Thymus (tissue), 11 donors: ENCODE measurements at regions not wholly inside any gene's neighbourhood (a gene's known extent, or its start where the extent isn't known, plus 50 kb on each side); places are given as distances from the start of the nearest gene placed in this dataset.

Experiments used
- DNase-seq, 9 donors: peaks; one replicate each; pipeline ENCODE4 v3.0.0-alpha.2; 2013; ENCODE audit warnings: low spot score in 9 of 9, low read depth in 6 of 9, missing footprints in 1 of 9
- H3K27ac ChIP-seq, 2 donors: one replicate each; pipeline ENCODE4 v1.5.1; 2013; ENCODE audit warnings: control low read depth in 1 of 2, low read depth in 1 of 2, low read length in 1 of 2, mild to moderate bottlenecking in 1 of 2, moderate library complexity in 1 of 2
- H3K27me3 ChIP-seq, 2 donors: one replicate each; pipeline ENCODE4 v1.5.1; 2013; ENCODE audit warnings: low read length in 1 of 2; ENCODE audit not compliant: control insufficient read depth in 2 of 2, insufficient read depth in 1 of 2
- H3K36me3 ChIP-seq, 2 donors: one replicate each; pipeline ENCODE4 v1.5.1; 2013; ENCODE audit warnings: low read length in 1 of 2, mild to moderate bottlenecking in 1 of 2, moderate library complexity in 1 of 2; ENCODE audit not compliant: control insufficient read depth in 2 of 2, insufficient read depth in 2 of 2
- H3K4me1 ChIP-seq, 2 donors: one replicate each; pipeline ENCODE4 v1.5.1; 2013; ENCODE audit warnings: low read length in 2 of 2; ENCODE audit not compliant: control insufficient read depth in 2 of 2, insufficient read depth in 2 of 2
- H3K4me3 ChIP-seq, 2 donors: one replicate each; pipeline ENCODE4 v1.5.1; 2013; ENCODE audit warnings: low read length in 2 of 2, control low read depth in 1 of 2, mild to moderate bottlenecking in 1 of 2
- H3K9me3 ChIP-seq, 2 donors: one replicate each; pipeline ENCODE4 v1.5.1; 2013; ENCODE audit warnings: low read length in 1 of 2, mild to moderate bottlenecking in 1 of 2; ENCODE audit not compliant: control insufficient read depth in 2 of 2, insufficient read depth in 1 of 2
- WGBS: extraction: QIAGEN DNeasy Blood & Tissue Kit; methylation state at CpG from one replicate; pipeline ENCODE4 v1.1.7; 2013; 5-methylcytosine and 5-hydroxymethylcytosine counted together
- donor health status: healthy.

DNA sequence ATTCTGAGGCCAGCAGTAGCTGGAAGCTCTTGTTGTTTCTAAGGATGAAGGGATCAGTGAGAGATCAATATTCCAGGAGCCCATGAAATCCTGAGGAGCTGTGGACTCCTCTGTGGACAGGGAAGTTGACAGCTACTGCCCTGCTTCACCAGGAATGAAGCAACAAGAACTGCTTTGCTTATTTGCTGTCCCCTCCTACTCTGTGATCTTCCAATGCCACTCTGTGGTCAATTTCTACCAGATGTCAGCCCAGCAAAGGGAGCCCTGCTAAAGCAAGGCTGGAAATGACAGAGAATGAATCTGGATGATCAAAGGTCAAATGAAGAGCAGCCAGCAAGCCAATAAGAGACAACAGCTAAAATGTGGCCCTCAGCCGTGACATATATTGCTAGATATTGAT lies 227.5 kb upstream of the CHRM2 start:
- 67% methylated on average over 1 of the region's 1 CpG for WGBS
- H3K36me3 ChIP-seq: no peaks in the 10 kb centered on the region
- H3K27me3 ChIP-seq: no peaks in the 10 kb centered on the region
- H3K4me1 ChIP-seq: no peaks in the 10 kb centered on the region
- DNase-seq: no peak
- H3K27ac ChIP-seq: no peak overlapping the region
- no peak overlapping the region for H3K4me3 ChIP-seq
- no peaks in the 10 kb centered on the region for H3K9me3 ChIP-seq

DNA sequence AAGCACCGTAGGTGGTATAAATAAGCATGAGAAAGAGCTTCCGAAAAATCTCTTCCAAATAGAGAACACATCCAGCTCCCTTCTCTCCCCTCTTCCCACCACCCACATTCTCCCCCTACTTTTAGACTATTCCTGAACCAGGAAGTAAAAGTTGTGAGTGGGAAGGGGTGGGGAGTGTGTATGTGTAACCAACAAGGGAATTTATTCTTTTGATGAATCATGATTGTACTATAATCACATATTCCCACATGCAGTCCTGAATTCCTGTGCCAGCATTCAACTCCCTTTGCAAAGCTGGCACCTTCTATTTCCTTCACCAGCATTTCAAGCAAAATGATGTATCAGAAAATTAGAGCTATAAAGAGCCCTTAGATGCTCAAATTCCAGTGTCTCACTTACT lies 230.6 kb upstream of the CHRM2 start:
- H3K27ac ChIP-seq: no peak overlapping the region
- DNase-seq: no peak
- H3K27me3 ChIP-seq: no peaks in the 10 kb centered on the region
- WGBS: 91% methylated on average over 2 of the region's 2 CpGs
- no peak overlapping the region for H3K4me3 ChIP-seq
- no peaks in the 10 kb centered on the region for H3K4me1 ChIP-seq
- H3K9me3 ChIP-seq: no peaks in the 10 kb centered on the region
- no peaks in the 10 kb centered on the region for H3K36me3 ChIP-seq

DNA sequence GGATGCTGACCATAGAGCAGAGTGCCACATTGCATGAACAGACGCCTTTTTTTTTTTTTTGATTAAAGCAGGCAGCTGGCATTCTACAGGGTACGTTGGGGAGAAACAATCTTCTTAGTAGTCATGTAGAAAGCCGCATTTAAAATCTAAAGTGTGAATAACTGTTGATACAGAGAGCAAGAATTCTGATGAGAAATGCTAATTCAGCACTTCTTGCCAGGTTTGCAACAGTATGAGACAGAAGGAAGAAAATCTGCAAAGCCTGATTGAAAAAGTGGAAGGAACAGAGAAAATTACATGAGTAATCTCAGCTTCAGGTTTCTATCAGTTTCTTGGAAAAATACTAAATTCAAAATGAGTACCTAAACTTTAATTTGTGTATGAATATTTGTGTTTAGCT lies 232.7 kb upstream of the CHRM2 start:
- H3K9me3 ChIP-seq: no peaks in the 10 kb centered on the region
- no peaks in the 10 kb centered on the region for H3K36me3 ChIP-seq
- no peak for DNase-seq
- H3K4me3 ChIP-seq: no peak overlapping the region
- H3K4me1 ChIP-seq: no peaks in the 10 kb centered on the region
- no peaks in the 10 kb centered on the region for H3K27me3 ChIP-seq
- 85% methylated on average over 3 of the region's 3 CpGs for WGBS
- no peak overlapping the region for H3K27ac ChIP-seq

DNA sequence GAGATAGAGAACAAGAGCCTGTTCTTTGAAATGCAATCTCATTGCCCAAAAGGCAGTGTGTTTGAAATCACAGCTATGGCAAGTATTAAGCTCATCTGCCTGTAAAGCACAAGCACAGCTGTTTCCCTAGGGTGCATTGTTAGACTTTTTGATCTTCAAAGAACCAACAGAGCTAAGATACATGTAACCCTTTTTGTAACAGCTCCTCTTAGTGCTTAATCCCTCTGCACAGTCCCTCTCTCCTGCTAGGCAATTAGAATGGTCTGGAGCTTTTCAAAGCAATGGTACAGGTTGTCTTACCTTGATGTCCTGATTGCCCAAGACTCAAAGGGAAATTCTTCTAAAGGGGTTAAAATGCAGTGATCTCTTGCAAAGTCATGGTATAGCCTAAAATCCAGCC lies 249.6 kb upstream of the CHRM2 start:
- no peak overlapping the region for H3K4me3 ChIP-seq
- no peaks in the 10 kb centered on the region for H3K27me3 ChIP-seq
- no peak for DNase-seq
- no peaks in the 10 kb centered on the region for H3K4me1 ChIP-seq
- H3K9me3 ChIP-seq: peaks cover 0 to 3% of the 10 kb centered on the region in 2 donors
- H3K27ac ChIP-seq: no peak overlapping the region
- H3K36me3 ChIP-seq: no peaks in the 10 kb centered on the region

DNA sequence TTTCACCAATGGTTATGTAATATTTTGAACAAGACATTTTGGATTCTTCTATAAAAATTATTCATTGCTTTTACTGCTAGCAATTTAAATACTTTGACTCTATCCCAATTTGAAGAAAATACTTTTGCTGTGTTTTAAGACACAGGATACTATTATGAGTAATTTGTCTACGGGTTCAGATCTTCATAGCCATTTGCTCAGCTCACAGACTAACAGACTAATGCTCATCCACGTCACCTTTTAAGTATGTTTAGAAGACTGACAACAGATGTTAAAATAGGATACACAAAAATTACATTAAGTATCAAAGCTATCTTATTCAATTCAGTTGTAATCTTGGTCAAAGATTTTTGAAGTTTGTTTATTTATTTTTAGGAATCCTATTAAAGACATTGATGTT lies 251.3 kb upstream of the CHRM2 start:
- H3K27ac ChIP-seq: no peak overlapping the region
- peaks cover 0 to 3% of the 10 kb centered on the region in 2 donors for H3K9me3 ChIP-seq
- H3K27me3 ChIP-seq: no peaks in the 10 kb centered on the region
- no peaks in the 10 kb centered on the region for H3K4me1 ChIP-seq
- H3K4me3 ChIP-seq: no peak overlapping the region
- no peaks in the 10 kb centered on the region for H3K36me3 ChIP-seq
- 84% methylated on average over 2 of the region's 2 CpGs for WGBS
- no peak for DNase-seq

DNA sequence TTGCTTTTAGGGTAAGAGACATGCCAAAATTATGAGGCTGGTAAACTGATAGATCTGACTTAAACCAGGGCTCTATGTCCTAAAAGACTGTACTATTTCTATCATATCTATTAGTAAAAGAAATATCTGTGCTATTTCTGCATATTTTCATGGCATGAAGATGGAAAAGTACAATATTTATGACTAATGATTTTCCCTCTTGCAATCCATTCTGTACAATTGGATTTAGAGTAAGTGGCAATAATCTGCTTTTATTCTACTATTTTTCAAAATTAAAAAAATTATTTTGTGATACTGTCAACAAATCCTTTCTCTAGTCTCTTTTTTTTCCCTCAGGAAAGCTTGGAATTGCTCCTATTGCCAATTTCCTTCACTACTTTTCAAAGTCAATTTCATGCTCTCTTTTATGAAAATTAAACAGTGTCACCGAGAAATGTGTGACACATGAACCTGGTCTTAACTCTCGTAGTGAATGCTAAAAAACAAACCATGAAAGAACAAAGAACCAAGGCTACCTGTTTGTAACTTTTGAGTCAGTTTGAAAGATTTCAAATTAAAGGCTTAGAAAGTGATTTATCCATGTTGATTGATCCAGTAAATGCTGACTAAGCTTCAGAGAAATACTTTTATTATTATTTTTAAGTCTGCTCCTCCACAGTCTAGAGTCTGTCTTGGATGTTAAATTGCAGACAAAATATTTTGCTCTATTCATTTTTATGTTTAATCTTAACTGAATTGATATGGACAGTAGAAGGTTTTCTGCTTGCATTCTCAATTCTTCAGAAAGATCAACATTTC lies 262.7 kb upstream of the CHRM2 start:
- DNase-seq: no peak
- no peaks in the 10 kb centered on the region for H3K36me3 ChIP-seq
- 85% methylated on average over 2 of the region's 2 CpGs for WGBS
- H3K9me3 ChIP-seq: peaks cover 0 to 7% of the 10 kb centered on the region in 2 donors
- no peaks in the 10 kb centered on the region for H3K27me3 ChIP-seq
- no peaks in the 10 kb centered on the region for H3K4me1 ChIP-seq
- H3K4me3 ChIP-seq: no peak overlapping the region
- H3K27ac ChIP-seq: no peak overlapping the region

DNA sequence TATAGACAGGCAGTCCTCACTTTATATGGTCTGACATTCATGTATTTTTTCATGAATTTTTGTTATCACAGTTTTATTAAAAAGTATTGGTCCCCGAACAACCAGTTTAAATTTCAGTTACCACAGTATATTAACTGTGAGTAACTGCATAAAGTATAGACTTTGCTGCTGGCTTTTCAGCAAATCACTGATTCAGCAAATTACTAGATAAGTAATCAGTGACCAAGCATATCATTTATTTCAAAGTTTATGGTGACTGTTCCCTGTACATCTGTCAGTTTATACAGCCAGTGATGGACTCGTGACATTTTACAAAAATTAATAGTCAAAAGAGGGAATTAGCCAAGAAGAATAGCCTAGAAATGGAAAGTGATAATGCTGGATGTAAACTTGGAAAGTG lies 266.7 kb upstream of the CHRM2 start:
- 86% methylated on average over 2 of the region's 2 CpGs for WGBS
- Histone ChIP-seq H3K27ac (no peak overlapping the region), H3K27me3 (no peaks in the 10 kb centered on the region)

DNA sequence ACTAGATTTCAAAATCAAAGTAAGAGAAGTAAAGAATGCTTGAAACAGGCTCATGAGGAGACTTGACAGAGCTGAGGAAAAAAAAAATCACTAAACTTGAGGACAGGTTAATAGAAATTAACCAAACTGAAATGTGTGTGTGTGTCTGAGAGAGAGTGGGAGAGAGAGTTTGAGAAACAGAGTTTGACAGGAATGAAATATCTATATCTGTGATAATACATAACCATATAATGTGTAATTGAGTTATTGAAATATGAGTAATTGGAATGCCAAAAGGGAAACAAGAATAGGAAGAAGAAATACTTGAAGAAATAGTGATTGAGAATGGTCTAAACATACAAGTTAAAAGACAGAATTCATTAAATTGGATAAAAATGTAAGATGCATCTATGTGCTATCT lies 268.0 kb upstream of the CHRM2 start:
- Histone ChIP-seq H3K27ac (no peak overlapping the region), H3K4me3 (no peak overlapping the region), H3K27me3 (no peaks in the 10 kb centered on the region), H3K36me3 (no peaks in the 10 kb centered on the region), H3K9me3 (peaks cover 0 to 7% of the 10 kb centered on the region in 2 donors), H3K4me1 (no peaks in the 10 kb centered on the region)
- DNase-seq: no peak

More for the DNA sequence above, 266.7 kb upstream of the CHRM2 start:
- H3K4me1 ChIP-seq: no peaks in the 10 kb centered on the region
- no peaks in the 10 kb centered on the region for H3K36me3 ChIP-seq
- H3K4me3 ChIP-seq: no peak overlapping the region
- H3K9me3 ChIP-seq: peaks cover 0 to 7% of the 10 kb centered on the region in 2 donors
- no peak for DNase-seq

DNA sequence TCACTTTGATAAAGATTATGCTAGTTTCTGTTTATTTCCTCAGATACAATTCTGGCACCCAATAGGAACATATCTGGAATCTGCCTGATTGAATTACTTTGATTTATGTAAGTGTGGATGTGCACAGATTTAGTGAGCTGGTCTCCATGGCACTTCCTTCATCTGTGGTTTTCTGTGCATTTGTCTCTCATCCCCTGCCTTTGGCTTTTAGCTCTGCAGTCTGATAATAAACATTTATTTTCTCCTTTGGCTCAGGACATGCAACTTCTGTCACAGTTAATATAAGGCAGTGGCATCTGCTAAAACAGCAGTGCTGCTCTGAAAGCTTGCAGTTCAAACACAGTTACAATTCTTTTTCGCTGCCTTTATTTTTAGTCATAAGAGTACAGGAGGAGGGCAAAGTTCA lies 273.7 kb upstream of the CHRM2 start:
- 97% methylated on average over 1 of the region's 1 CpG for WGBS
- no peaks in the 10 kb centered on the region for H3K36me3 ChIP-seq
- no peaks in the 10 kb centered on the region for H3K9me3 ChIP-seq
- H3K4me3 ChIP-seq: no peak overlapping the region
- H3K27ac ChIP-seq: no peak overlapping the region
- H3K4me1 ChIP-seq: no peaks in the 10 kb centered on the region
- DNase-seq: no peak
- no peaks in the 10 kb centered on the region for H3K27me3 ChIP-seq
